Erythroblast (primary cell): ENCODE measurements at regions not wholly inside any gene's neighbourhood (a gene's known extent, or its start where the extent isn't known, plus 50 kb on each side); places are given as distances from the start of the nearest gene placed in this dataset.
"Not testable (repeated sequence)": the region's sequence is repeated elsewhere in the genome, so short reads cannot be mapped to it uniquely, and the experiment has no call there.

Source experiments
- DNase-seq, 2 experiments: peaks; one replicate each; lab custom pipeline; 2025; lab: John Stamatoyannopoulos, UW
- GATA1 ChIP-seq: IDR thresholded peaks from 2 replicates; pipeline ENCODE4 v1.6.1; 2011; ENCODE audit warnings: low read depth, mild to moderate bottlenecking, control low read depth, low read length, moderate library complexity
- POLR2A ChIP-seq: IDR thresholded peaks from 2 replicates; pipeline ENCODE4 v1.6.1; 2011; ENCODE audit warnings: mild to moderate bottlenecking, low read length

GRCh38 chr7:128561116-128561722 is 84.7 kb downstream of the METTL2B start:
- not testable (repeated sequence) for DNase-seq

DNA sequence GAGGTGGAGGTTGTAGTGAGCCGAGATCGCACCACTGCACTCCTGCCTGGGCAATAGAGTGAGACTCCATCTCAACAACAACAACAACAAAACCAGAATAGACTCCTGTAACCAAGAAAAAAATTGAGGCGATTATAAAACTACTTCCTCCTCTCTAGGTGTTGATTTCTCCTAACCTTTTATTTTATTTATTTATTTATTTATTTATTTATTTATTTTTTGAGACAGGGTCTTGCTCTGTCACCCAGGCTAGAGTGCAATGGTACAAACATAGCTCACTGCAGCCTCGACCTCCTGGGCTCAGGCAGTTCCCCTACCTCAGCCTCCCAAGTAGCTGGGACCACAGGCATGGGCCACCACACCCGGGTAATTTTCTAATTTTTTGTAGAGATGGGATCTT is 86.2 kb downstream of the METTL2B start:
- not testable (repeated sequence) for DNase-seq

DNA sequence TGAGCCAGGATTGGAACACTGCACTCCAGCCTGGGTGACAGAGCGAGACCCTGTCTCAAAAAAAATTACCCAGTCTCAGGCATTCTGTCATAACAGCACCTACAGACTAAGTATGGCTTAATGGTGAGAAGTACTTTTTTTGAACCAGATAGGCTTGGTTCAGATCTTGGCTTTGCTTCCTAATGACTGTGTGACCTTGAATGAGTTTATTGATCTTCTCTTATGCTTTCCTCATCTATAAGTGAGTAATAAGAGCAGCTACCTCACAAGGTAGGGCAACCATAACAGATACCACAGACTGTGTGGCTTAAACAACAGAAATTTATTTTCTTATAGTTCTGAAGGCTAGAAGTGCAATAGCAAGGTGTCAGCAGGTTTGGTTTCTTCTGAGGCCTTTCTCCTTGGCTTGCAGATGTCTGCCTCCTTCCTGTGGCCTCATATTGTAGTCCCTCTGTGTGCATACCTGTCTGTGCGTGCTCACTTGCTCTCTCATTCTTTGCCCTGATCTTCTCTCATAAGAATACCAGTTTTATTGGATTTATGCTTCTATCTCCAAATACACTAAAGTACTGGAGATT is 87.7 kb downstream of the METTL2B start:
- DNase-seq: not testable (repeated sequence)

- not testable (repeated sequence) for DNase-seq
Observed at GRCh38 chr7:128564932-128565864, 88.7 kb downstream of the METTL2B start.

- not testable (repeated sequence) for DNase-seq
Observed at GRCh38 chr7:128575277-128575676, 96.8 kb upstream of the GARIN1A start.

GRCh38 chr7:128576953-128577352 is 95.1 kb upstream of the GARIN1A start:
- DNase-seq: not testable (repeated sequence)

DNA sequence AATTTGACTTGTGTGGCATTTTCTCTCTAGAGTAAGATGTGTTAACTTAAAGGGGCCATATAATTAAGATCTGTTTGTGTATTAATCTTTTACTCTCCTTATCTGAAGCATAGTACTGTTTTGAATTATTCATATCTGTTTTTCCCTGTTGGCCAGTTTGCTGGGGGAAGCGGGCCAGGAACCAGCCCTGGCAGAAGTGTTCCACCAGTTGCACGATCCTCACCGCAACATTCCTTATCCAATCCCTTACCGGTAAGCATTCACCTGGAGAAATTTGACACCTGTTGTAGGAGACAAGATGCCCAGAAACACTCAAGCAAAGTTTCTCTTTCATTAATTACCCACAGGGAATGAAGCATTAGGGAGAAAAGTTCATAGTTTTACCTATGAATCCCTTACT is 92.2 kb upstream of the GARIN1A start:
- not testable (repeated sequence) for DNase-seq

- DNase-seq: peak in 1 of 2 experiments; percentile 37
Observed at GRCh38 chr7:128581100-128581499, 91.0 kb upstream of the GARIN1A start.

GRCh38 chr7:128581825-128582561 is 90.1 kb upstream of the GARIN1A start:
- DNase-seq: not testable (repeated sequence)

GRCh38 chr7:128586715-128587114 is 85.4 kb upstream of the GARIN1A start:
- DNase-seq: not testable (repeated sequence)

- no peak for DNase-seq
- TF ChIP-seq GATA1 (no peak), POLR2A (no peak)
Observed at GRCh38 chr7:128591705-128592104, 80.4 kb upstream of the GARIN1A start.

GRCh38 chr7:128592209-128592608 is 79.9 kb upstream of the GARIN1A start:
- DNase-seq: not testable (repeated sequence)

DNA sequence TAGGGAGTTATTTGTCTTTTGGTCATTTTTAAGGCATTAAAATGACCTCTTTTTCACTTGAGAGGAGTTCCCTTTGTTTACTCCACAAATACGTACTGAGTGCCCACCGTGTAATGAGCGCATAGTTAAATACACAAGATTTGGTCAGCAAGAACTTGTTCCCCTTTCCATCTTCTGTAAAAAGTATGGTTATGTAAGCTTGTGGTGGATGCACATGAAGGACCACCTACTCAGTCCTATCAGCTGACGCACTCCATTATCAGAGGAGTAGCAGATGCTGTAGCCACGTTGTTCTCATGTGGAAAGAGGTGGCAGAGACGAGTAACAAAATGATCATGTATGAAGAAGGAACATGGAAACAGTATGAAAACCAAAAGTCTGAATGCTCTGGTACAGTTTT is 78.0 kb upstream of the GARIN1A start:
- DNase-seq: peak in 1 of 2 experiments; percentile 30

- DNase-seq: not testable (repeated sequence)
Observed at GRCh38 chr7:128596336-128597128, 75.6 kb upstream of the GARIN1A start.

GRCh38 chr7:128598946-128599345 is 73.1 kb upstream of the GARIN1A start:
- not testable (repeated sequence) for DNase-seq

GRCh38 chr7:128608678-128609421 is 63.2 kb upstream of the GARIN1A start:
- DNase-seq: peak; percentile 79 to 83

GRCh38 chr7:128613366-128613765 is 58.7 kb upstream of the GARIN1A start:
- DNase-seq: not testable (repeated sequence)

DNA sequence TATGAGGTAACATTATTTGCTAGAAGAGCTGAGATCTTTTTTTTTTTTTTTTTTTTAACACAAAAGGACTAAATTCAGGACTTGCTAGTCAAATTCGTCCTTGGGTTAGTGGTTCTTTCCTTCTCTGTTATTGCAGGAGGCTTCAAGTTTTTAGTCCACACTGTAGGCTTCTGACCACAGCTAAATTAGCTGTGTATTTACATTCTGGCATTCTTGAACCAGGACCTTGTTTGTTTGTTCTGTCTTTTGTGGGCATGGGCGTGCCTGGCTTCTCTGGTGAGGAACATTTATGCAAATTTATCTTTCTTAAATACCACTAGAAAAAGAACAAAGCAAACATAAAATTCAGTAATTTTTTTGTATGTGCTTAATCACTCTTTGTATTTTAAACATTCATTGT is 57.3 kb upstream of the GARIN1A start:
- not testable (repeated sequence) for DNase-seq

DNA sequence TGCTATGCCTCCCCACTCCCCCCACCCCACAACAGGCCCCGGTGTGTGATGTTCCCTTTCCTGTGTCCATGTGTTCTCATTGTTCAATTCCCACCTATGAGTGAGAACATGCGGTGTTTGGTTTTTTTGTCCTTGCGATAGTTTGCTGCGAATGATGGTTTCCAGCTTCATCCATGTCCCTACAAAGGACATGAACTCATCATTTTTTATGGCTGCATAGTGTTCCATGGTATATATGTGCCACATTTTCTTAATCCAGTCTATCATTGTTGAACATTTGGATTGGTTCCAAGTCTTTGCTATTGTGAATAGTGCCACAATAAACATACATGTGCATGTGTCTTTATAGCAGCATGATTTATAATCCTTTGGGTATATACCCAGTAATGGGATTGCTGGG is 55.3 kb upstream of the GARIN1A start:
- DNase-seq: not testable (repeated sequence)
